ENCODE measurements at regions not wholly inside any gene's neighbourhood (a gene's known extent, or its start where the extent isn't known, plus 50 kb on each side); places are given as distances from the start of the nearest gene placed in this dataset.

DNA sequence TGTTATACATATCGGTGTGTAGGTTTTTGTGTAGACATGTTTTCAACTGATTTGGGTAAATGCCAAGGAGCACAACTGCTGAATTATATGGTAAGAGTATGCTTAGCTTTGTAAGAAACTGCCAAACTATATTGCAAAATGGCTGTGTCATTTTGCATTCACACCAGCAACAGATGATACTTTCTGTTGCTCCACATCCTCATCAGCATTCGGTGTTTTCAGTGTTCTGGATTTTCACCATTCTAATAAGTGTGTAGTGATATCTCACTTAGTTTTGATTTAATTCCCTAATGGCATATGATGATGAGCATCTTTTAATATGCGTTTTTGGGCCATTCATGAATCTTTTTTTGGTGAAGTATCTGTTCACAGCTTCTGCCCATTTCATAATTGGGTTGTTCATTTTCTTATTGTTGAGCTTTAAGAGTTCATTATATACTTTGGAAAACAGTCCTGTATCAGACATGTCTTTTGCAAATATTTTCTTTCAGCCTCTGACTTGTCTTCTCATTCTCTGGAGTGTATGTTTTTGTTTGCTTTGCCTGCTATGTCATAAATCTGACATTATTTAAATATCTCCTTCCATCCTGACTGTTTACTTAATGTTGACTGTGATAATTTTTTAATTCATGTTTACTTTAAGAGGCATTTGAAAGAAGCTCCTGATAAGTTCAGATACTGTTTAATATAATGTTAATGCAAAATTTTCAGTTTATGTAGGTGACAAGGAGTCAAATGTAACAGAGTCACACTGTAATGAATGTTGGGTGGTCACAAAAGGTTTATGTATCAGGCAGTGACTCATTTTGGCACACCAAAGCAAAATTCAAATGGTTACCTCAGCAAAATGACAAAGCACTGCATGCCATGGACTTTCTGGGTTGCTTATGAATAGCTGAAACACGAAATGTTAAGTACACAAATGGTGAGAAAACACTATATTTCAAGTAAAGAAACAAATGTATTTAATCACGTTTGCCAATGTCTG lies 181.1 kb upstream of the DAB2 start:
- Histone ChIP-seq H3K27me3 (replicated peaks; ENCODE audit: insufficient read depth, low read length) (no peaks in the 10 kb centered on the region), H3K27ac (ENCODE audit: low read length) (no peak overlapping the region), H3K9me2 (replicated peaks; ENCODE audit: insufficient read depth, low read length) (no peaks in the 10 kb centered on the region), H3K4me1 (ENCODE audit: low read length) (no peaks in the 10 kb centered on the region), H4K20me1 (ENCODE audit: insufficient read depth, low read length) (no peaks in the 10 kb centered on the region), H3K9me3 (replicated peaks; ENCODE audit: insufficient read depth, low read length) (no peaks in the 10 kb centered on the region), H3K9ac (ENCODE audit: low read length) (no peak overlapping the region), H3F3A (ENCODE audit: insufficient read depth, low read length) (no peaks in the 10 kb centered on the region), H2AFZ (ENCODE audit: low read length) (no peak overlapping the region), H3K79me2 (ENCODE audit: low read length) (no peaks in the 10 kb centered on the region), H3K4me2 (ENCODE audit: low read depth, low read length) (no peak overlapping the region), H3K4me3 (ENCODE audit: low read length) (no peak overlapping the region), H3K36me3 (replicated peaks; ENCODE audit: insufficient read depth, low read length) (no peaks in the 10 kb centered on the region)
- TF ChIP-seq, protein P1, sequence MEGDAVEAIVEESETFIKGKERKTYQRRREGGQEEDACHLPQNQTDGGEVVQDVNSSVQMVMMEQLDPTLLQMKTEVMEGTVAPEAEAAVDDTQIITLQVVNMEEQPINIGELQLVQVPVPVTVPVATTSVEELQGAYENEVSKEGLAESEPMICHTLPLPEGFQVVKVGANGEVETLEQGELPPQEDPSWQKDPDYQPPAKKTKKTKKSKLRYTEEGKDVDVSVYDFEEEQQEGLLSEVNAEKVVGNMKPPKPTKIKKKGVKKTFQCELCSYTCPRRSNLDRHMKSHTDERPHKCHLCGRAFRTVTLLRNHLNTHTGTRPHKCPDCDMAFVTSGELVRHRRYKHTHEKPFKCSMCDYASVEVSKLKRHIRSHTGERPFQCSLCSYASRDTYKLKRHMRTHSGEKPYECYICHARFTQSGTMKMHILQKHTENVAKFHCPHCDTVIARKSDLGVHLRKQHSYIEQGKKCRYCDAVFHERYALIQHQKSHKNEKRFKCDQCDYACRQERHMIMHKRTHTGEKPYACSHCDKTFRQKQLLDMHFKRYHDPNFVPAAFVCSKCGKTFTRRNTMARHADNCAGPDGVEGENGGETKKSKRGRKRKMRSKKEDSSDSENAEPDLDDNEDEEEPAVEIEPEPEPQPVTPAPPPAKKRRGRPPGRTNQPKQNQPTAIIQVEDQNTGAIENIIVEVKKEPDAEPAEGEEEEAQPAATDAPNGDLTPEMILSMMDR (IDR thresholded peaks at IDR 0.05; ENCODE audit: low read length), result no peak
- TF ChIP-seq EZH2 (optimal IDR thresholded peaks at IDR 0.05; ENCODE audit: low read depth, low read length), result no peak
- no peak for TF ChIP-seq EZH2phosphoT487 (IDR thresholded peaks at IDR 0.05; ENCODE audit: low read length)
- no peak for DNase-seq

GRCh38 chr5:39605145-39605544 lies 180.4 kb upstream of the DAB2 start:
- H2AFZ ChIP-seq (ENCODE audit: low read length), result no peak overlapping the region

GRCh38 chr5:39604491-39604890 lies 179.7 kb upstream of the DAB2 start:
- no peak for DNase-seq
- no peak overlapping the region for H3K27ac ChIP-seq (ENCODE audit: low read length)
- no peak overlapping the region for H2AFZ ChIP-seq (ENCODE audit: low read length)

More at GRCh38 chr5:39605145-39605544, 180.4 kb upstream of the DAB2 start:
- H3K79me2 ChIP-seq (ENCODE audit: low read length), result no peaks in the 10 kb centered on the region
- no peak overlapping the region for H3K4me2 ChIP-seq (ENCODE audit: low read depth, low read length)
- H3K27ac ChIP-seq (ENCODE audit: low read length), result no peak overlapping the region
- no peaks in the 10 kb centered on the region for H3K27me3 ChIP-seq (replicated peaks; ENCODE audit: insufficient read depth, low read length)
- H4K20me1 ChIP-seq (ENCODE audit: insufficient read depth, low read length), result no peaks in the 10 kb centered on the region
- TF ChIP-seq EZH2 (optimal IDR thresholded peaks at IDR 0.05; ENCODE audit: low read depth, low read length) (no peak), EZH2phosphoT487 (IDR thresholded peaks at IDR 0.05; ENCODE audit: low read length) (no peak)
- TF ChIP-seq, protein P1 (IDR thresholded peaks at IDR 0.05; ENCODE audit: low read length), result no peak
- H3K4me3 ChIP-seq (ENCODE audit: low read length), result no peak overlapping the region
- H3K9ac ChIP-seq (ENCODE audit: low read length), result no peak overlapping the region
- H3K36me3 ChIP-seq (replicated peaks; ENCODE audit: insufficient read depth, low read length), result no peaks in the 10 kb centered on the region
- H3K9me3 ChIP-seq (replicated peaks; ENCODE audit: insufficient read depth, low read length), result no peaks in the 10 kb centered on the region
- no peaks in the 10 kb centered on the region for H3K4me1 ChIP-seq (ENCODE audit: low read length)
- no peak for DNase-seq
- no peaks in the 10 kb centered on the region for H3K9me2 ChIP-seq (replicated peaks; ENCODE audit: insufficient read depth, low read length)
- H3F3A ChIP-seq (ENCODE audit: insufficient read depth, low read length), result no peaks in the 10 kb centered on the region

More at GRCh38 chr5:39604491-39604890, 179.7 kb upstream of the DAB2 start:
- H3K27me3 ChIP-seq (replicated peaks; ENCODE audit: insufficient read depth, low read length), result no peaks in the 10 kb centered on the region
- H3K79me2 ChIP-seq (ENCODE audit: low read length), result no peaks in the 10 kb centered on the region
- no peaks in the 10 kb centered on the region for H3K9me3 ChIP-seq (replicated peaks; ENCODE audit: insufficient read depth, low read length)
- no peak overlapping the region for H3K4me3 ChIP-seq (ENCODE audit: low read length)
- no peak overlapping the region for H3K4me2 ChIP-seq (ENCODE audit: low read depth, low read length)
- H3K9ac ChIP-seq (ENCODE audit: low read length), result no peak overlapping the region
- H3F3A ChIP-seq (ENCODE audit: insufficient read depth, low read length), result no peaks in the 10 kb centered on the region
- no peaks in the 10 kb centered on the region for H3K36me3 ChIP-seq (replicated peaks; ENCODE audit: insufficient read depth, low read length)
- H3K4me1 ChIP-seq (ENCODE audit: low read length), result no peaks in the 10 kb centered on the region
- H4K20me1 ChIP-seq (ENCODE audit: insufficient read depth, low read length), result no peaks in the 10 kb centered on the region
- TF ChIP-seq EZH2 (optimal IDR thresholded peaks at IDR 0.05; ENCODE audit: low read depth, low read length), result no peak
- no peak for TF ChIP-seq EZH2phosphoT487 (IDR thresholded peaks at IDR 0.05; ENCODE audit: low read length)
- TF ChIP-seq, protein P1 (IDR thresholded peaks at IDR 0.05; ENCODE audit: low read length), result no peak
- no peaks in the 10 kb centered on the region for H3K9me2 ChIP-seq (replicated peaks; ENCODE audit: insufficient read depth, low read length)

Data from MM.1S (cell line).